GM12864 (cell line): ENCODE measurements at regions not wholly inside any gene's neighbourhood (a gene's known extent, or its start where the extent isn't known, plus 50 kb on each side); places are given as distances from the start of the nearest gene placed in this dataset.

Experiments used
- DNase-seq: peaks from one replicate; pipeline ENCODE4 v3.0.0-alpha.2; 2011; ENCODE audit warnings: low read depth
- H3K4me3 ChIP-seq: 2 replicates; pipeline ENCODE4 v1.5.1; 2011; ENCODE audit warnings: mild to moderate bottlenecking, low read depth, low read length, control low read depth
- CTCF ChIP-seq: IDR thresholded peaks from 2 replicates; pipeline ENCODE4 v1.5.1; 2011; ENCODE audit warnings: low read depth, mild to moderate bottlenecking, moderate library complexity, low read length, control low read depth, inconsistent platforms; ENCODE audit errors: missing control alignments

- TF ChIP-seq CTCF: no peak
- no peak overlapping the region for H3K4me3 ChIP-seq
- DNase-seq: no peak
Observed at GRCh38 chr6:112502351-112503090, 155.4 kb downstream of the RFPL4B start.

- H3K4me3 ChIP-seq: no peak overlapping the region
- TF ChIP-seq CTCF: no peak
- DNase-seq: no peak
Observed at GRCh38 chr6:112503091-112503596, 156.0 kb downstream of the RFPL4B start.

DNA sequence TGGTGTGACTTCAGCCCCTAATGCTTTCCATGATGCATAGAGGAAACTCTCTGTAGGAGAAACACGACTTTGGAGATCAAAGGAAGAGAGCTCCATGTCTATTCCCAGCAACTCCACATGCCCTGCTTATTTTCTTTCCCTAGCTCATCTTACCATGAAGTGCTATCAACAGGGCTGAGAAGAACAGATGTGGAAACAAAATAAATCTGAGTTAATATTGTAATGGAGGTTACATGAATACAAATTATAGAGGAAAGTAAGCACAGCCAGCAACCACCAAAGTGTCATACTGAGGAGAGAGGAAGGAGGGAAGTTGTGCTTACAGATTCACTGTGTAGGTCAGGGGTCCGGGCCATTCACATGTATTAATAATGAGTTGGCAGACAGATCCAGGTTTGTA, 157.5 kb downstream of the RFPL4B start:
- no peak overlapping the region for H3K4me3 ChIP-seq
- DNase-seq: no peak
- no peak for TF ChIP-seq CTCF

DNA sequence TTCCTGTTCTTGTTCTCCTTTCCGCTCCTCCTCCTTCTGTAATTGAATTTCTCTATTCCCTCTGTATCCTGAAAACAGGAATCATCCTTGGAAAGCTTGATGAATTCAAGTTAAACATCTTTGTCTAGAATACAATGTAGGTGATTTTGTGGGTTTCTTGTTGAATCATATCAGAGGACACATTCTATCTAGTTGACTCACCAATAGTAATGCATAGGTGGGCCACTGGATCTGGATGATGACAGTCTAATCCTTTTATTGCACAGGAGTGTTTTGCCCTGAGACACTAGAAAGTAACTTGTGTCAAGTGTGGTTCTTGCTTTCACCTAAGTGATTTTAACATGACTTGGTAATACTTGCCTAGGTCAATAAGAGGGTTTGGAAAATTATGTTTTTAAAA, 164.3 kb downstream of the RFPL4B start:
- no peak for TF ChIP-seq CTCF
- no peak for DNase-seq
- no peak overlapping the region for H3K4me3 ChIP-seq

GRCh38 chr6:112513175-112513574, 166.0 kb downstream of the RFPL4B start:
- H3K4me3 ChIP-seq: no peak overlapping the region
- DNase-seq: no peak
- TF ChIP-seq CTCF: no peak

DNA sequence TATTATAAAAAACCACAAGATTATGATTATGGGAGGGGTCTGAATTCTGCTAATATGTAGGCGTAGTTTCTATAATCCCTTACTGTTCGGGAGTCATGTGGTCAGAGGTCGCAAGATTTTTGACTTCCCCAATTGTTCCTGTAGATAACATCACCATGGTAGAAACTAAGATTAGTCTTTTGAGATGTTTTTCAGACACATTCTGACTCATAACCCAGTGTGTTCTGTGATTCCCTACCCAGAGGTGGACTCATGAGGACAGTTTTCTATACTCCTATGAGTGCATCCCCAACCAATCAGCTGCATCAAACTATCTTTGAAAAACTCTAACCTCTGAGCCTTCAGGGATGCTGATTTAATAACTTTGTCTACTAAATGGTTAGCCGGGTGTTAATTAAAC, 175.5 kb downstream of the RFPL4B start:
- no peak for TF ChIP-seq CTCF
- H3K4me3 ChIP-seq: no peak overlapping the region
- no peak for DNase-seq

DNA sequence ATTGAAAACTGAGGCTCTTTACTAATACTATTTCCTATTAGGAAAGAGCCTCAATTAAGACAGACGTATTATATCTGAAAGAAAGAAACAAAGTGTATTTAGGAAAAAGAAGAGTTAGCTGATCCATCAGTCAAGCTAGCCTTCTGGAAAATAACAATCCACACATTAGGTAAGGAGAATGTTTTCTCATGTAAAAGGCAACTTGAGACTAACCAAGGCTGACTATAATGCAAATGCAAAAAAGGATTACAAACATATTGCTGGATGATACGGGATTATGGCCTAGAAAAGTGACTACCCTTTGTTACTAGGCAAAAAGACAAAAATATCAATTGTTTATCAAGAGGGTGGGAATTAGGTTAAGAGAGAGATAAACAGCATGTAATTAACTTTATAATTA, 176.9 kb downstream of the RFPL4B start:
- H3K4me3 ChIP-seq: no peak overlapping the region
- DNase-seq: no peak
- TF ChIP-seq CTCF: no peak
